Mesendoderm (in vitro differentiated cells): ENCODE measurements at regions not wholly inside any gene's neighbourhood (a gene's known extent, or its start where the extent isn't known, plus 50 kb on each side); places are given as distances from the start of the nearest gene placed in this dataset.

Experiments
- DNase-seq: peaks from one replicate; pipeline ENCODE4 v3.0.0; 2013
- H2AK5ac ChIP-seq: 2 replicates; pipeline ENCODE4 v1.6.1; 2013; ENCODE audit warnings: low read length, inconsistent platforms
- H2BK120ac ChIP-seq: 2 replicates; pipeline ENCODE4 v1.6.1; 2013; ENCODE audit warnings: low read depth, mild to moderate bottlenecking, low read length, moderate library complexity, mixed read lengths
- H2BK15ac ChIP-seq: replicated peaks from 2 replicates; pipeline ENCODE4 v1.6.1; 2013; ENCODE audit warnings: low read depth, mild to moderate bottlenecking, moderate library complexity
- H2BK5ac ChIP-seq: 2 replicates; pipeline ENCODE4 v1.6.1; 2013; ENCODE audit warnings: low read length, inconsistent platforms
- H3K18ac ChIP-seq: 2 replicates; pipeline ENCODE4 v1.6.1; 2013; ENCODE audit warnings: mild to moderate bottlenecking, low read length, mixed read lengths
- H3K23ac ChIP-seq: one replicate; pipeline ENCODE4 v1.6.1; 2013; ENCODE audit warnings: low read length
- H3K27ac ChIP-seq: 2 replicates; pipeline ENCODE4 v1.5.1; 2013; ENCODE audit warnings: low read depth, mild to moderate bottlenecking, inconsistent platforms, low read length, moderate library complexity
- H3K27me3 ChIP-seq: 2 replicates; pipeline ENCODE4 v1.6.1; 2013; ENCODE audit warnings: low read length, control low read depth, mild to moderate bottlenecking, inconsistent platforms; ENCODE audit not compliant: insufficient read depth, poor library complexity
- H3K36me3 ChIP-seq: 2 replicates; pipeline ENCODE4 v1.6.1; 2013; ENCODE audit warnings: low read length, inconsistent platforms; ENCODE audit not compliant: control insufficient read depth, insufficient read depth
- H3K4ac ChIP-seq: one replicate; pipeline ENCODE4 v1.6.1; 2013; ENCODE audit warnings: low read depth, mild to moderate bottlenecking, low read length, moderate library complexity
- H3K4me1 ChIP-seq: 2 replicates; pipeline ENCODE4 v1.6.1; 2013; ENCODE audit warnings: low read depth, low read length, inconsistent platforms; ENCODE audit not compliant: control insufficient read depth
- H3K4me2 ChIP-seq: 2 replicates; pipeline ENCODE4 v1.6.1; 2013; ENCODE audit warnings: low read length
- H3K4me3 ChIP-seq: 2 replicates; pipeline ENCODE4 v1.5.1; 2013; ENCODE audit warnings: mild to moderate bottlenecking, low read length
- H3K56ac ChIP-seq: one replicate; pipeline ENCODE4 v1.6.1; 2013; ENCODE audit warnings: low read length
- H3K79me1 ChIP-seq: 2 replicates; pipeline ENCODE4 v1.6.1; 2013; ENCODE audit warnings: low read length, inconsistent platforms
- H3K79me2 ChIP-seq: 2 replicates; pipeline ENCODE4 v1.6.1; 2013; ENCODE audit warnings: mild to moderate bottlenecking, low read length; ENCODE audit not compliant: control insufficient read depth, insufficient read depth
- H3K9ac ChIP-seq: 2 replicates; pipeline ENCODE4 v1.6.1; 2013; ENCODE audit warnings: low read length, inconsistent platforms
- H4K5ac ChIP-seq: one replicate; pipeline ENCODE4 v1.6.1; 2013; ENCODE audit warnings: low read length
- H4K8ac ChIP-seq: one replicate; pipeline ENCODE4 v1.6.1; 2013; ENCODE audit warnings: low read depth, mild to moderate bottlenecking, control low read depth, low read length, moderate library complexity
- WGBS: extraction: QIAGEN DNeasy Blood & Tissue Kit; methylation state at CpG from one replicate; pipeline ENCODE4 v1.1.7; 2013; ENCODE audit warnings: low lambda C conversion rate, missing lambda C conversion rate; ENCODE audit not compliant: insufficient coverage; ENCODE audit errors: extremely low coverage; 5-methylcytosine and 5-hydroxymethylcytosine counted together

GRCh38 chr1:54497338-54497737, 50.7 kb upstream of the ACOT11 start:
- Histone ChIP-seq H3K27ac (no peak overlapping the region), H3K9ac (no peak overlapping the region), H3K4me2 (no peak overlapping the region), H3K79me2 (no peaks in the 10 kb centered on the region), H2BK15ac (no peak overlapping the region), H3K4ac (no peak overlapping the region), H3K4me3 (no peak overlapping the region), H2AK5ac (peak overlapping the region; percentile 25), H3K23ac (no peak overlapping the region), H3K18ac (no peak overlapping the region), H3K27me3 (no peaks in the 10 kb centered on the region), H3K4me1 (peaks cover 16% of the 10 kb centered on the region), H4K5ac (no peak overlapping the region), H3K36me3 (no peaks in the 10 kb centered on the region), H4K8ac (no peak overlapping the region), H3K79me1 (no peaks in the 10 kb centered on the region), H2BK120ac (no peak overlapping the region), H2BK5ac (no peak overlapping the region), H3K56ac (peak overlapping the region; percentile 39)
- no peak for DNase-seq
- no CpG with 5 or more reads among the region's 6 CpGs for WGBS

DNA sequence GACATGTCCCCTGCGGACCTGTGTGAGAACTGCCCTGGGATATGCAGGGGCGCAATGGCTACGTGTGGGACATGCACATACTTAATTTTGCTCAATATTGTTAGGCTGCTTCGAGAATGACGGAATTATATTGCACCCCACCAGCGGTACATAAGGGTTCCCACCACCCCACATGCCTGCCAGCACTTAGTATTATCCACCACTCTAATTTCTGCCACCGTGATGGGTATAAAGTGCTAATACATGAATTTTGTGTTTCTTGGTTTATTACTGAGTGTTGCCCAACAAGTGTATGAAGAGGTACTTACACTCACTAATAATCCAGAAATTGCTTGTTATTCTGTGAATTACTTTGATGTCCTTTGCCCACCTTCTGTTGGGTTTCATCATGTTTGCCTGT, 52.1 kb upstream of the ACOT11 start:
- H2BK15ac ChIP-seq = no peak overlapping the region
- peaks cover 20% of the 10 kb centered on the region for H3K4me1 ChIP-seq
- no peak overlapping the region for H3K23ac ChIP-seq
- no peak overlapping the region for H3K18ac ChIP-seq
- no peak overlapping the region for H2BK120ac ChIP-seq
- no peak overlapping the region for H3K9ac ChIP-seq
- DNase-seq = no peak
- H3K36me3 ChIP-seq = no peaks in the 10 kb centered on the region
- H3K56ac ChIP-seq = no peak overlapping the region
- H3K79me2 ChIP-seq = no peaks in the 10 kb centered on the region
- no peak overlapping the region for H3K27ac ChIP-seq
- no CpG with 5 or more reads among the region's 7 CpGs for WGBS
- H3K27me3 ChIP-seq = no peaks in the 10 kb centered on the region
- H2AK5ac ChIP-seq = no peak overlapping the region
- no peak overlapping the region for H4K5ac ChIP-seq
- H2BK5ac ChIP-seq = no peak overlapping the region
- no peak overlapping the region for H3K4me2 ChIP-seq
- H4K8ac ChIP-seq = no peak overlapping the region
- no peak overlapping the region for H3K4ac ChIP-seq
- no peaks in the 10 kb centered on the region for H3K79me1 ChIP-seq
- no peak overlapping the region for H3K4me3 ChIP-seq

GRCh38 chr1:54493608-54494007, 54.4 kb upstream of the ACOT11 start:
- peaks cover 15% of the 10 kb centered on the region for H3K4me1 ChIP-seq
- no peaks in the 10 kb centered on the region for H3K36me3 ChIP-seq
- H2BK120ac ChIP-seq = no peak overlapping the region
- no peak overlapping the region for H3K9ac ChIP-seq
- no peak overlapping the region for H3K23ac ChIP-seq
- no peaks in the 10 kb centered on the region for H3K79me1 ChIP-seq
- no peak overlapping the region for H3K56ac ChIP-seq
- H3K18ac ChIP-seq = no peak overlapping the region
- H2BK15ac ChIP-seq = no peak overlapping the region
- H3K27ac ChIP-seq = no peak overlapping the region
- H4K8ac ChIP-seq = no peak overlapping the region
- H3K79me2 ChIP-seq = no peaks in the 10 kb centered on the region
- H2AK5ac ChIP-seq = no peak overlapping the region
- no peaks in the 10 kb centered on the region for H3K27me3 ChIP-seq
- H2BK5ac ChIP-seq = no peak overlapping the region
- no peak overlapping the region for H4K5ac ChIP-seq
- WGBS = no CpG with 5 or more reads among the region's 2 CpGs
- H3K4me2 ChIP-seq = no peak overlapping the region
- H3K4ac ChIP-seq = no peak overlapping the region
- DNase-seq = no peak
- H3K4me3 ChIP-seq = no peak overlapping the region

DNA sequence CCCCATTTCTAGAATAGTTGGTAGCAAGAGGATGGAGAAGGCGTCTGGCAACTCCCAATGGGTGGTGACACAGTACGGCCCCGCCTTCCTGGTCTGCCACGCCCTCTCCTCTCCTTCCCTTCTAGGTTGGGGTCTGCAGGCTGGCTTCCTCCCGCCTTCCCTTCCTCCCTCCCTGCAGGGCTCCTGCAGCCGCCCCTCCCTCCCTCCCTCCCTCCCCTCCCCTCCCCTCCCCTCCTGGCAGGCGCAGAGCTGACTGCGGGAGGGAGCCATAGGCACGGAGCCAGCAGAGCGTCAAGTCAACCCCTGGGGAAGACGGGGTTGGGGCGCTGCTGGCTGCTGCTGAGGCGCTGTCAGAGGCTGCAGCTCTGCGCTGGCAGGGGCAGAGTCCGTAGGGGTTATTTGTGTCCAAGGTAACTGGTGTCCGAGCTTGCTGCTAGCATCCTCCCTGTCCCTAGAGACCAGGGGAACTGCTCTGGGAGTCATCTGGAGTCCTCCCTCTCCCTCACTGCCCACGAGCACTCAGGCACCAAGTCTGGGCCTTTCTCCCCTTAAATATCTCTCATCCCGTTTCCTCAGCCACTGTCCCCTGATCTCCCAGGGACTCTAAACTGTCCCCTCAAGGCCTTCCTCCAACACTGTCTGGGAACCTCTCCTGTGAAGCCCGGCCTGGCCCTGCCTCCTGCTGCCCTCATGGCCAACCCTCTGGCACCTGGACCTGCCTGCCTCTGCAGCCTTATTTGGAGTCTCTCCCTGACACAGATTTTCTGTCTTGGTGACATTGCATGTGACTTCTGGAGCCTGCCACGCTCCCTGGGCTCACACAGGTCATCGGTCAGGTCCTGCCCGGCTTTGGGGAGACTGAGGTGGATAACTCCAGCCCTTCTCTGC, 57.4 kb upstream of the ACOT11 start:
- H3K18ac ChIP-seq = peak overlapping the region; percentile 76
- no peak overlapping the region for H4K8ac ChIP-seq
- H3K4me3 ChIP-seq = no peak overlapping the region
- H3K36me3 ChIP-seq = no peaks in the 10 kb centered on the region
- peaks cover 10% of the 10 kb centered on the region for H3K4me1 ChIP-seq
- no peaks in the 10 kb centered on the region for H3K27me3 ChIP-seq
- no peak overlapping the region for H3K23ac ChIP-seq
- no peak overlapping the region for H2AK5ac ChIP-seq
- no peak overlapping the region for H2BK15ac ChIP-seq
- H2BK5ac ChIP-seq = peak overlapping the region; percentile 47
- peak overlapping the region; percentile 63 for H3K56ac ChIP-seq
- H2BK120ac ChIP-seq = no peak overlapping the region
- no CpG with 5 or more reads among the region's 22 CpGs for WGBS
- peak overlapping the region; percentile 81 for H3K4ac ChIP-seq
- H3K27ac ChIP-seq = no peak overlapping the region
- no peak overlapping the region for H4K5ac ChIP-seq
- H3K9ac ChIP-seq = peak overlapping the region; percentile 37
- H3K79me2 ChIP-seq = no peaks in the 10 kb centered on the region
- no peaks in the 10 kb centered on the region for H3K79me1 ChIP-seq
- DNase-seq = peak; percentile 92
- peak overlapping the region; percentile 39 for H3K4me2 ChIP-seq

GRCh38 chr1:54489627-54490250, 58.3 kb upstream of the ACOT11 start:
- Histone ChIP-seq H3K79me1 (no peaks in the 10 kb centered on the region), H3K4me2 (no peak overlapping the region), H2BK15ac (peak overlapping the region; percentile 21), H3K4ac (peak overlapping the region; percentile 22), H3K9ac (peak overlapping the region; percentile 31), H3K79me2 (no peaks in the 10 kb centered on the region), H2BK5ac (no peak overlapping the region), H3K27ac (no peak overlapping the region), H3K4me1 (peaks cover 10% of the 10 kb centered on the region), H3K23ac (no peak overlapping the region), H3K56ac (peak overlapping the region; percentile 58), H2AK5ac (no peak overlapping the region), H2BK120ac (no peak overlapping the region), H3K27me3 (no peaks in the 10 kb centered on the region), H3K4me3 (no peak overlapping the region), H4K8ac (no peak overlapping the region), H3K18ac (peak overlapping the region; percentile 76), H4K5ac (no peak overlapping the region), H3K36me3 (no peaks in the 10 kb centered on the region)
- no peak for DNase-seq
- no CpG with 5 or more reads among the region's 10 CpGs for WGBS
